ENCODE measurements at regions not wholly inside any gene's neighbourhood (a gene's known extent, or its start where the extent isn't known, plus 50 kb on each side); places are given as distances from the start of the nearest gene placed in this dataset.

GRCh38 chr10:118950190-118950680 is 79.3 kb upstream of the NANOS1 start:
- H3K27ac ChIP-seq, result no peak overlapping the region
- H3K9me3 ChIP-seq, result no peaks in the 10 kb centered on the region
- TF ChIP-seq EP300 (IDR thresholded peaks at IDR 0.05), result no peak
- no peak for TF ChIP-seq POLR2AphosphoS5 (IDR thresholded peaks at IDR 0.05)
- TF ChIP-seq CTCF (IDR thresholded peaks at IDR 0.05), result no peak
- no peak for ATAC-seq
- WGBS, 2 donors (ENCODE audit: low coverage in 1 of 2), result 60 to 73% methylated on average over 1 of the region's 1 CpG
- peaks cover 0 to 21% (median 0%) of the 10 kb centered on the region in 3 donors for H3K4me1 ChIP-seq
- no peaks in the 10 kb centered on the region for H3K27me3 ChIP-seq
- no peak overlapping the region for H3K4me3 ChIP-seq
- H3K36me3 ChIP-seq, result no peaks in the 10 kb centered on the region

- H3K36me3 ChIP-seq, result no peaks in the 10 kb centered on the region
- H3K4me3 ChIP-seq, result no peak overlapping the region
- H3K27ac ChIP-seq, result no peak overlapping the region
- no peak for TF ChIP-seq POLR2AphosphoS5 (IDR thresholded peaks at IDR 0.05)
- no peak for TF ChIP-seq CTCF (IDR thresholded peaks at IDR 0.05)
- TF ChIP-seq POLR2A (IDR thresholded peaks at IDR 0.05), result no peak
- no peak for TF ChIP-seq EP300 (IDR thresholded peaks at IDR 0.05)
- H3K4me1 ChIP-seq, result peaks cover 0 to 14% (median 0%) of the 10 kb centered on the region in 3 donors
- no peak for ATAC-seq
- whole genome bisulfite sequencing, 2 donors (ENCODE audit: low coverage in 1 of 2), result 83 to 87% methylated on average over 10 to 11 of the region's 11 CpGs
- no peaks in the 10 kb centered on the region for H3K27me3 ChIP-seq
- H3K9me3 ChIP-seq, result no peaks in the 10 kb centered on the region
Observed at GRCh38 chr10:118950997-118951637, 78.4 kb upstream of the NANOS1 start.

- Histone ChIP-seq H3K27me3 (no peaks in the 10 kb centered on the region), H3K9me3 (no peaks in the 10 kb centered on the region), H3K36me3 (no peaks in the 10 kb centered on the region), H3K4me3 (no peak overlapping the region), H3K4me1 (peaks cover 0 to 14% (median 0%) of the 10 kb centered on the region in 3 donors), H3K27ac (no peak overlapping the region)
- 42 to 95% methylated on average over 2 to 5 of the region's 5 CpGs for WGBS, 2 donors (ENCODE audit: low coverage in 1 of 2)
- ATAC-seq, result no peak
- TF ChIP-seq POLR2AphosphoS5 (IDR thresholded peaks at IDR 0.05), result no peak
- no peak for TF ChIP-seq POLR2A (IDR thresholded peaks at IDR 0.05)
- no peak for TF ChIP-seq EP300 (IDR thresholded peaks at IDR 0.05)
- no peak for TF ChIP-seq CTCF (IDR thresholded peaks at IDR 0.05)
Observed at GRCh38 chr10:118952493-118953295, 76.8 kb upstream of the NANOS1 start.

GRCh38 chr10:118953598-118954393 is 75.7 kb upstream of the NANOS1 start:
- no CpG with 5 or more reads among the region's 3 CpGs for WGBS, 2 donors (ENCODE audit: low coverage in 1 of 2)
- no peak overlapping the region for H3K27ac ChIP-seq

More at GRCh38 chr10:118953598-118954393, 75.7 kb upstream of the NANOS1 start:
- TF ChIP-seq POLR2AphosphoS5 (IDR thresholded peaks at IDR 0.05) (no peak), POLR2A (IDR thresholded peaks at IDR 0.05) (no peak), EP300 (IDR thresholded peaks at IDR 0.05) (no peak), CTCF (IDR thresholded peaks at IDR 0.05) (no peak)
- Histone ChIP-seq H3K4me1 (peaks cover 0 to 21% (median 4%) of the 10 kb centered on the region in 3 donors), H3K27me3 (no peaks in the 10 kb centered on the region), H3K9me3 (no peaks in the 10 kb centered on the region), H3K4me3 (no peak overlapping the region), H3K36me3 (no peaks in the 10 kb centered on the region)
- ATAC-seq, result peak; percentile 10

All from gastroesophageal sphincter (tissue), 4 donors.